HCT116 (cell line): ENCODE measurements at regions not wholly inside any gene's neighbourhood (a gene's known extent, or its start where the extent isn't known, plus 50 kb on each side); places are given as distances from the start of the nearest gene placed in this dataset.

Experiments used
- CTCF ChIP-seq, 3 experiments: fragments of 200-600 bp in 1 of 3; sonication (generic) in 1 of 3; IDR thresholded peaks in 2 of 3; conservative IDR thresholded peaks in 1 of 3; 2 replicates each; pipeline ENCODE4 v1.5.1; 2012 to 2017; ENCODE audit warnings: low read depth in 2 of 3, low read length in 2 of 3, antibody characterized with exemption in 1 of 3, borderline replicate concordance in 1 of 3, control low read depth in 1 of 3, mild to moderate bottlenecking in 1 of 3, mixed read lengths in 1 of 3, mixed run types in 1 of 3, moderate library complexity in 1 of 3; ENCODE audit not compliant: insufficient read depth in 1 of 3
- EZH2 ChIP-seq: fragments of 200-600 bp; sonication (generic); IDR thresholded peaks from 2 replicates; pipeline ENCODE4 v1.6.1; 2017; ENCODE audit warnings: antibody characterized with exemption, mixed run types
- EZH2phosphoT487 ChIP-seq: fragments of 200-600 bp; IDR thresholded peaks from 2 replicates; pipeline ENCODE4 v1.6.1; 2018; ENCODE audit warnings: antibody characterized with exemption, borderline replicate concordance
- MAX ChIP-seq: IDR thresholded peaks from 2 replicates; pipeline ENCODE4 v1.6.1; 2012

DNA sequence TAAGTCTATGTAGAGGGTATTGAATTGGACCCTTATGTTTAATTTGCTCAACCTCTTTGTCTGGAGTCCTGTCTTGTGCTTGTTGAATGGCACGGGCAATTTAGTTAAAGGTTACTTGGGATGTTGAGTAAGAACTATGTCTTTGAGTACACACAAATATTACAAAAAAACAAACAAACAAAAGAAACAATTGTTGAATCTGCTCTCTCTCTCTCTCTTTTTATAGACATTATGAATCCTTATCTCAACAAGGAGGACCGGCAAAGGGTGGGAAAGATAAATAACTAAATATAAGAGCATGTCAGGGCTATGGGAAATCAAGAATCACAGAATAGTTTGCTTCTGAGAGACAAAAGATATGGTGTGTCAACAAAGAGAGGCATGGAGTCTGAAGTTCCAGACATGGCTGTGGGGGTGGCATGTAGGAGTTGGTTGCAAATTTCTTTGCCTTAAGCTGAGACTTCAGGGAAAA lies 608.6 kb downstream of the UTRN start:
- TF ChIP-seq CTCF (IDR thresholded peaks at IDR 0.05 in 2 of 3, conservative IDR thresholded peaks at IDR 0.05 in 1 of 3; ENCODE audit: borderline replicate concordance in 1 of 3, insufficient read depth in 1 of 3, low read depth in 2 of 3, low read length in 2 of 3) = no peak
- TF ChIP-seq MAX = no peak
- TF ChIP-seq EZH2phosphoT487 = no peak
- no peak for TF ChIP-seq EZH2
